HUES6 (cell line): ENCODE measurements at regions not wholly inside any gene's neighbourhood (a gene's known extent, or its start where the extent isn't known, plus 50 kb on each side); places are given as distances from the start of the nearest gene placed in this dataset.

Experiments
- H3K27ac ChIP-seq: 2 replicates; pipeline ENCODE4 v1.7.0; 2013; ENCODE audit warnings: low read depth, mild to moderate bottlenecking, low read length, inconsistent platforms
- H3K27me3 ChIP-seq: 2 replicates; pipeline ENCODE4 v1.6.1; 2013; ENCODE audit warnings: low read length; ENCODE audit not compliant: control insufficient read depth, insufficient read depth
- H3K36me3 ChIP-seq: 2 replicates; pipeline ENCODE4 v1.6.1; 2013; ENCODE audit warnings: low read length; ENCODE audit not compliant: control insufficient read depth, insufficient read depth
- H3K4me1 ChIP-seq: 2 replicates; pipeline ENCODE4 v1.6.1; 2013; ENCODE audit warnings: low read length; ENCODE audit not compliant: control insufficient read depth, insufficient read depth
- H3K4me3 ChIP-seq: 2 replicates; pipeline ENCODE4 v1.5.1; 2013; ENCODE audit warnings: low read depth, low read length
- H3K9ac ChIP-seq: one replicate; pipeline ENCODE4 v1.6.1; 2013; ENCODE audit warnings: mild to moderate bottlenecking, low read length
- H3K9me3 ChIP-seq: 2 replicates; pipeline ENCODE4 v1.6.1; 2013; ENCODE audit warnings: low read depth, low read length; ENCODE audit not compliant: control insufficient read depth, insufficient read depth

DNA sequence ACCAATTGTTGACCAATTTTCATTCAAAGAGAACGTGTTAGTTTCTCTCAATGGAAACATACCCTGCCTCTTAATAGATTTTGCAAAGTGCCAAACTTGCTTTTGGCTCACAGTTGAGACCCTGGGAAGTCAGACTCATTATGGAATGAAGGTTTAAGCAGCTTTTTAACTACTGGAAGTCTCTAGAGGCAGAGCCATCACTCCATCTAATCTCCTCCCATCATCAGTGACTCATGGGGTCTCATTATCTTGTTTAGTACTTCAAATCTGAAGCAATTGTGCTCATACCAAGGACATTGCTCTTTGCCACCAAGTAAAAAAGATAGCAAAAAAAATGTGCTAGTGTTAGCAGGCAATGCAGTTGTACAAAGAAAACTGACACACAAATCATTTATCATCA is 537.1 kb upstream of the LRRC4C start:
- H3K9ac ChIP-seq, result no peak overlapping the region

GRCh38 chr11:41997844-41998401 is 538.5 kb upstream of the LRRC4C start:
- Histone ChIP-seq H3K9me3 (no peaks in the 10 kb centered on the region), H3K36me3 (no peaks in the 10 kb centered on the region), H3K27ac (no peak overlapping the region), H3K4me1 (no peaks in the 10 kb centered on the region), H3K9ac (no peak overlapping the region), H3K27me3 (no peaks in the 10 kb centered on the region), H3K4me3 (no peak overlapping the region)

More for the DNA sequence above, 537.1 kb upstream of the LRRC4C start:
- H3K4me3 ChIP-seq, result no peak overlapping the region
- H3K36me3 ChIP-seq, result no peaks in the 10 kb centered on the region
- no peak overlapping the region for H3K27ac ChIP-seq
- H3K27me3 ChIP-seq, result no peaks in the 10 kb centered on the region
- no peaks in the 10 kb centered on the region for H3K4me1 ChIP-seq
- no peaks in the 10 kb centered on the region for H3K9me3 ChIP-seq

DNA sequence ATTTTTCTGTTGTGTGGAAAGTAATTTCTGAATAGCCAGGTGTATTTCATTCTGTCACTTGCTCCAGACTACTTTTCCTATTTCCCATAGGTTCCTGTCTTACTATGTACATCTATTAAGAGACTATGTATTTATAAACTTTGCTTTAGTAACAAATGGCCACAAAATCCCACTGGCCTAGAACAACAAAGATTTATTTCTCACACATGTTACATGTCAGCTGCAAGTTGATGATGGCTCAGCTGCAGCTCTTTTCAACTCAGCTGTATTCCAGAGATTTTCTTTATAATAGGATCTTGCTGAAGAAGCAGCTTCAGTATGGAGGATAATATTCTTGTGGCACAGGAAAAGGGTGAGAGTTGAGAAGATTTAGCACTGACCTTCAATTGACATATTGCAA is 539.6 kb upstream of the LRRC4C start:
- Histone ChIP-seq H3K36me3 (no peaks in the 10 kb centered on the region), H3K9me3 (no peaks in the 10 kb centered on the region), H3K27me3 (no peaks in the 10 kb centered on the region), H3K27ac (no peak overlapping the region), H3K4me3 (no peak overlapping the region), H3K9ac (no peak overlapping the region), H3K4me1 (no peaks in the 10 kb centered on the region)

DNA sequence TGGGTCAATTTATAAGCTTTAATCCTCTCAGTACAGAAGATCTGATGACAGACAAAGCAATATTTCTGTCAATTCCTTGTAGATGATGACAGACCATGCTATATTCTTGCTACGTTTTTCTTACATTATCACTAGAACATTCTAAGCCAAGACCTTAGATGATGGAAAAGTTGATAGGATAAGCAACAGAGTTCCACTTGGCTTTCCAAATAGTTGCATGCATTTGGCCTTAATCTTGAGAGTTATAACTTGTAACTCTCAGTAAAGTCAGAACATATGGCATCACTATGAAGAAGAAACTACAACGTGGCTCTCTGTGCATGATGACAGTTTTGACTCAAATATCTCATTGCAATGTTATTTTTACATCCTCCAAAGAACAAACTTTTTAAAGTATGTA is 544.3 kb upstream of the LRRC4C start:
- Histone ChIP-seq H3K4me3 (no peak overlapping the region), H3K27ac (no peak overlapping the region), H3K4me1 (no peaks in the 10 kb centered on the region), H3K36me3 (no peaks in the 10 kb centered on the region), H3K9ac (no peak overlapping the region), H3K9me3 (no peaks in the 10 kb centered on the region), H3K27me3 (no peaks in the 10 kb centered on the region)

DNA sequence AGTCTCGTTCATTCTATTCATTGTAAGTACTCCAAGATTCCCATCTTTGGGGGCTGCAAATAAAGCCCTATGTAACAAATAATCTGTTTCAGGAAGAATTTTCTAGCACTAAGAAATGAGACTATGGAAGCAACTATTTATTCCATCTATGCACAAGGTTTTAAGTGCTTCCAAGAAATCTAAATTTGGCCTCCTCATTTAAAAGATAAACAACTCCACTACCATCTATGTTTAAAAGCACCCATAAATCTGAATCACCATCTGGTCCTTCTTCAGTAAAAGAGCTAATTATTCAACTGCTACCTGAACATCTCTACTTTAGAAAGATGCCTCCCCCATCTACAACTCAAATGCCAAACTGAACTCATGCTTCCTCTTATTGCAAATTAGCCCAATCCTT is 547.3 kb upstream of the LRRC4C start:
- Histone ChIP-seq H3K9ac (no peak overlapping the region), H3K27me3 (no peaks in the 10 kb centered on the region), H3K36me3 (no peaks in the 10 kb centered on the region), H3K27ac (no peak overlapping the region), H3K9me3 (no peaks in the 10 kb centered on the region), H3K4me1 (no peaks in the 10 kb centered on the region), H3K4me3 (no peak overlapping the region)

DNA sequence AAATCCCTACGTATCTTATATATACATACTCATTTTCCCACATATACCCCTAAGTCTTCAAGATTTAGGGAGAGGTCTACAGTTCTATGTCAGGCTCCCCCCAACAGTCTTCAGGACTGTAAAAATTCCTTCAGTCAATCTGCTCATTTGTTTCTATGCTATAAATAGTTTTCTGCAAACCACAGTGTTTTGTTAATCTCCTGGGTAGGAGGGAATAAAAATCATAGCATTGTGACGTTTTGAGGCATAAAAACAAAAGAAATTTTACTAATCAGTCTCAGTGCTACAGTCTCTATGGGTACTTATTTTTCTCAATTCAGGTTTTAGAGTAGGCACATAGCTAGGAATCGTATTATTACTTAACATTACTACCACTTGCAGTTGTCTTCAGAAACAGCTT is 552.8 kb upstream of the LRRC4C start:
- Histone ChIP-seq H3K4me3 (no peak overlapping the region), H3K27me3 (no peaks in the 10 kb centered on the region), H3K4me1 (no peaks in the 10 kb centered on the region), H3K9ac (no peak overlapping the region), H3K9me3 (no peaks in the 10 kb centered on the region), H3K27ac (no peak overlapping the region), H3K36me3 (no peaks in the 10 kb centered on the region)

GRCh38 chr11:42013656-42014201 is 554.3 kb upstream of the LRRC4C start:
- Histone ChIP-seq H3K9me3 (no peaks in the 10 kb centered on the region), H3K27ac (no peak overlapping the region), H3K4me1 (no peaks in the 10 kb centered on the region), H3K27me3 (no peaks in the 10 kb centered on the region), H3K36me3 (no peaks in the 10 kb centered on the region), H3K9ac (no peak overlapping the region), H3K4me3 (no peak overlapping the region)

DNA sequence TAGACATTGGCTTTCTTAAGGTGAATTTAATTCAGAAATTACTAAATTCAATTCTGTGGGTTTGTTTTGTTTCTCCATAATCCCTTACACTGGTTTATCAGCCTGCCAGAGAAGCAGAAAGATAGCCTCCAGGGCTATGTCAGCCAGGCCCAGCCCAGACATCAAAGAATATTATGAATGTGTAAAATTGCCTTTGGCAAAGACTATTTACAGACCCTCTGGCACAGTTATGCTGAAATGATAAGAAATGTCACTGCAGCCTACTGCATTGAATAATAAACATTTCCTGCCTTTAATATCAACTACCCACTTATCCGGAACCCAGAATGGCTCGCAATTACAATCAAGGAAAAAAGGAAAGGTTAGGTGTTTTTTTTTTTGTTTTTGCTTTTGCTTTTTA is 562.5 kb upstream of the LRRC4C start:
- H3K27me3 ChIP-seq, result no peaks in the 10 kb centered on the region
- H3K27ac ChIP-seq, result no peak overlapping the region
- no peak overlapping the region for H3K4me3 ChIP-seq
- H3K36me3 ChIP-seq, result no peaks in the 10 kb centered on the region
- H3K9me3 ChIP-seq, result peaks cover 2% of the 10 kb centered on the region
- no peaks in the 10 kb centered on the region for H3K4me1 ChIP-seq
- no peak overlapping the region for H3K9ac ChIP-seq

DNA sequence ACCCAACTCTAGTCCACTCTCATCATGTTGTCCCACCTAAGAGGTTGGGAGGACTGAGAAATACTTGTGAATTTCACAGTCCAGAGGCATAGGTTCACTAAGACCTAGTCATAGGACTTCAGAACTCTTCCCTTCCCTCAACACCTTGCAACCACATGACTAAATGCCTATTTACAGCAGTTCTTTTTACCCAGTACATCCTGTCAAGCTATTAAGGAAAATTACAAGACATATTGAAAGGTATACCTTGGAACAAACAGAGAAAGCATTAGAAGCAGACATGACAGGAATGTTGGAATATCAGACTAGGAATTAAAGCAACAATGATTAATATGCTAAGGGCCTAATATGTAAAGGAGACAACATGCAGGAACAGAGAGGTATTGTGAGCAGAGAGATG is 563.8 kb upstream of the LRRC4C start:
- no peak overlapping the region for H3K4me3 ChIP-seq
- H3K27me3 ChIP-seq, result no peaks in the 10 kb centered on the region
- H3K4me1 ChIP-seq, result no peaks in the 10 kb centered on the region
- H3K27ac ChIP-seq, result no peak overlapping the region
- no peak overlapping the region for H3K9ac ChIP-seq
- no peaks in the 10 kb centered on the region for H3K36me3 ChIP-seq
- peaks cover 6% of the 10 kb centered on the region for H3K9me3 ChIP-seq

- no peaks in the 10 kb centered on the region for H3K27me3 ChIP-seq
- no peak overlapping the region for H3K9ac ChIP-seq
- H3K36me3 ChIP-seq, result no peaks in the 10 kb centered on the region
- peaks cover 6% of the 10 kb centered on the region for H3K9me3 ChIP-seq
- H3K4me1 ChIP-seq, result no peaks in the 10 kb centered on the region
- H3K4me3 ChIP-seq, result no peak overlapping the region
- H3K27ac ChIP-seq, result no peak overlapping the region
These were observed 565.8 kb upstream of the LRRC4C start for GRCh38 chr11:42025121-42025803.

DNA sequence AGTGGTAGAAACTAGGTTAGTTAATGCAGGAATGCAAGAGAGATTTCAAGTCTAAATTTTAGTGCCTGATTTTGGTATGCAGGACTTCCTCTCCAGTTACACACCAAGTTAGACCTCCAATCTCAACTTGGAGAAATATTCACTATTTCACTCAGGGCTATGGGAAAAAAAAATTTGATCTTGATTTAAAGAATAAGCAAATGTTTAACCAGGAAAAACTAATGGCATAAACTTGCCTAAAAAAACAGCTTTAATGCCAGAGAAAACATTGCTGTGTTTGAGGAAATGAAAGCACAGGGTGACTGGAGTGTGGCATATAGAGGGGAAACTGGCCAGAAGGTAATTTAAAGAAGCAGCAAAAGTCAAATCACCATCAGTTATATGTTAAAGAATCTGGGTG is 575.4 kb upstream of the LRRC4C start:
- Histone ChIP-seq H3K4me1 (no peaks in the 10 kb centered on the region), H3K4me3 (no peak overlapping the region), H3K9me3 (no peaks in the 10 kb centered on the region), H3K36me3 (no peaks in the 10 kb centered on the region), H3K9ac (no peak overlapping the region), H3K27me3 (no peaks in the 10 kb centered on the region), H3K27ac (no peak overlapping the region)
